T-cell (primary cell): ENCODE measurements at regions not wholly inside any gene's neighbourhood (a gene's known extent, or its start where the extent isn't known, plus 50 kb on each side); places are given as distances from the start of the nearest gene placed in this dataset.

Experiments
- ATAC-seq, 4 experiments: fragments of 200-7000 bp in 3 of 4; fragments of 150-1000 bp in 1 of 4; cut with Tn5 transposase; replicated peaks in 1 of 4; 1 replicate in 3 of 4; 2 replicates in 1 of 4; pipeline ENCODE4 v1.10.0; 2021; ENCODE audit warnings: moderate library complexity in 3 of 4, mild to moderate bottlenecking in 2 of 4, moderate number of reproducible peaks in 1 of 4
- CTCF ChIA-PET, 2 donors: fragments of 300-600 bp; sonication (Branson Sonifier 250); formaldehyde crosslinking; loops; one replicate each; lab custom pipeline; 2022; ENCODE audit warnings: antibody characterized with exemption in 2 of 2; lab: Charles Lee
- POLR2A ChIA-PET, 2 donors: fragments of 300-600 bp; sonication (Branson Sonifier 250); formaldehyde crosslinking; loops; one replicate each; lab custom pipeline; 2022; ENCODE audit warnings: antibody characterized with exemption in 2 of 2; lab: Charles Lee
- DNase-seq, 35 experiments: peaks; one replicate each; pipeline versions ENCODE4 v3.0.0 to v3.0.0-alpha.2; 2013 to 2023
- H3K27ac ChIP-seq: one replicate; pipeline ENCODE4 v1.5.1; 2013; ENCODE audit warnings: low read length
- H3K27me3 ChIP-seq, 2 experiments: replicated peaks in 1 of 2; 1 replicate in 1 of 2; 2 replicates in 1 of 2; pipeline versions ENCODE4 v1.6.1 to v1.7.0; 2013; ENCODE audit warnings: low read length in 1 of 2, mixed read lengths in 1 of 2; ENCODE audit not compliant: control insufficient read depth in 2 of 2, insufficient read depth in 2 of 2; ENCODE audit errors: extremely low read depth in 1 of 2
- H3K36me3 ChIP-seq, 2 donors: 1 replicate in 1 of 2; 2 replicates in 1 of 2; pipeline versions ENCODE4 v1.6.1 to v1.7.0; 2013; ENCODE audit warnings: low read length in 1 of 2; ENCODE audit not compliant: control insufficient read depth in 2 of 2, insufficient read depth in 1 of 2; ENCODE audit errors: extremely low read depth in 1 of 2
- H3K4me1 ChIP-seq, 2 experiments: 1 replicate in 1 of 2; 2 replicates in 1 of 2; pipeline versions ENCODE4 v1.6.1 to v1.7.0; 2013; ENCODE audit warnings: low read length in 2 of 2, mixed read lengths in 1 of 2; ENCODE audit not compliant: insufficient read depth in 2 of 2, control insufficient read depth in 1 of 2; ENCODE audit errors: extremely low read depth in 1 of 2
- H3K4me3 ChIP-seq, 2 donors: 1 replicate in 1 of 2; 2 replicates in 1 of 2; pipeline versions ENCODE4 v1.5.1 to v1.7.0; 2013; ENCODE audit warnings: mild to moderate bottlenecking in 2 of 2, low read length in 1 of 2, moderate library complexity in 1 of 2; ENCODE audit not compliant: control insufficient read depth in 1 of 2; ENCODE audit errors: extremely low read depth in 1 of 2
- H3K9me3 ChIP-seq: 2 replicates; pipeline ENCODE4 v1.7.0; 2013
- H3K27ac Mint-ChIP-seq, 2 donors: one replicate each; pipeline ENCODE4 v1.8.0; 2020 to 2021; ENCODE audit warnings: mild to moderate bottlenecking in 2 of 2, mixed read lengths in 2 of 2
- H3K27me3 Mint-ChIP-seq, 2 donors: one replicate each; pipeline ENCODE4 v1.8.0; 2021 to 2022; ENCODE audit warnings: mixed read lengths in 2 of 2
- H3K36me3 Mint-ChIP-seq: one replicate; pipeline ENCODE4 v1.8.0; 2021; ENCODE audit warnings: mixed read lengths
- H3K4me1 Mint-ChIP-seq, 3 donors: one replicate each; pipeline ENCODE4 v1.8.0; 2020 to 2022; ENCODE audit warnings: mixed read lengths in 3 of 3, mild to moderate bottlenecking in 1 of 3
- H3K4me3 Mint-ChIP-seq, 3 donors: one replicate each; pipeline ENCODE4 v1.8.0; 2020 to 2022; ENCODE audit warnings: mild to moderate bottlenecking in 3 of 3, mixed read lengths in 3 of 3, moderate library complexity in 3 of 3
- H3K9me3 Mint-ChIP-seq, 3 donors: one replicate each; pipeline ENCODE4 v1.8.0; 2020 to 2022; ENCODE audit warnings: mixed read lengths in 3 of 3
- WGBS: methylation state at CpG from one replicate; pipeline ENCODE4 v1.1.5; 2013; ENCODE audit warnings: missing lambda C conversion rate; ENCODE audit not compliant: insufficient coverage; 5-methylcytosine and 5-hydroxymethylcytosine counted together

DNA sequence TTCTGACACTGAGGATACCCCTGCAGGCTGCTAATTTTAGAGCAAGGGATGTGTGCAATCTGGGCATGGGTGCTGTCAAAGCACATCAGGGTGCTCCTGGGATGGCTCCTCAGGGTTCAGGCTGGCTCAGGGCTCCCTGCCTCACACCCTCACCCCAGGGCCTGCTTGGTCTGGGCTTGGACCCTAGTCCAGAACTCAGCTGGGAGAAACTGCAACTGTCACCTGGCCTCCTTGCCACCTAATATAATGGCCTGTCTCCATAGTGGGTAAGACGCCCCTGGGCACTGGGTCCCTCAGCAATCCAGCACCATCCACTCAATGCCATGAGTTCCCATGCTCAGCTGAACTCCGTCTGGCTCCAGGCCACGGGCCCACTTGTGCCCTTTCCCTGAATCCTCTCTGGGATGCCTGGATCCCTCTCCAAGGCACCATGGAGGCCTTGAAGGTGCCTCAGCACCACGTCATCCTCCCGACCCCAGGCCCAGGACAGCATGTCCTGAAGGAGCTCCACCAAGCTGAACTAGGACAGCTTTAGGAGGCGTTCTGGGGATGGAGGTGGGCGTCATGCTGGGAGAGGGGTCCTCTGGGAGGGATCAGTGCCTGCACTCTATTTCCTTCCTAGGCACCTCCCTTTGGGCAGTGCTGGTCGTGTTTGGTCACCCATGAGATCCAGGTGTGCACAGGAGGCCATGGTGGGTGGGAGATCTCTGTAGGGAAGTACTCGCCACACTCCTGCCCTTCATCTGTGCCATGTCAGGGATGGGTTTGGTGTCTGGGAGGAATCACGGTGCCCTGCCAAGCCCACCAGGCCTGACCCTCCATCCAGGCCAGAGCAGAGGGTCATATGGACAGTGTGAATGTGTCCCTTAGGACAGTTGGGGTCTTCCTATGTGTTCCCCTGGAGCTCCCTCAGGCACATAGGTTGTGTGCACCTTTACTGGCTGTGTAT, 1688.4 kb downstream of the TP53TG3F start:
- WGBS = 52% methylated on average over 3 of the region's 10 CpGs
- Histone ChIP-seq H3K36me3 (no peaks in the 10 kb centered on the region), H3K4me1 (no peaks in the 10 kb centered on the region), H3K27ac (no peak overlapping the region), H3K4me3 (no peak overlapping the region), H3K9me3 (no peaks in the 10 kb centered on the region), H3K27me3 (no peaks in the 10 kb centered on the region)
- DNase-seq = no peak
- H3K36me3 Mint-ChIP-seq = no peaks in the 10 kb centered on the region
- POLR2A ChIA-PET = no interaction called here
- no peaks in the 10 kb centered on the region for H3K4me1 Mint-ChIP-seq
- CTCF ChIA-PET = no interaction called here
- H3K9me3 Mint-ChIP-seq = peaks cover 14 to 25% (median 18%) of the 10 kb centered on the region in 3 donors
- ATAC-seq = no peak
- H3K27ac Mint-ChIP-seq = no peak overlapping the region
- H3K27me3 Mint-ChIP-seq = no peaks in the 10 kb centered on the region
- H3K4me3 Mint-ChIP-seq = no peak overlapping the region

DNA sequence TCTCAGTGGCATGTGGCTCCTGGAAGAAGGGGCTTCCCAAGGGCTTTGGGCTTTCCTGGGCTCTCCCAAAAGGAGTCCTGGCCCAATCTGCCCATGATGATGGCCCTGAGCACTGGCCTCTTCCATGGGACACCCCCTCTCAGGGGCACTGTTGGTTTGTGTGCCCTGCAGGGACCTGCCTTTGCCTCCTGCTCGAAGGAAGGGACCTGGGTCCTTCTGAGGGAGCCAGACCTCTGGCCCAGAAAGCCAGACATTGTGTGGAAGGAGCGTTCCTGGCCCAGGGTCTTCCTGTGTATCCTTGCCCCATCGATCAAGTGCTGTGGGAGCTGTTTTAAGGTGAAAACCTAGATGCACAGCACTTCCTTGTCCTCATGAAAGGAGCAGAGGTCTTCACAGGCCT, 1689.3 kb downstream of the TP53TG3F start:
- CTCF ChIA-PET = no interaction called here
- H3K9me3 ChIP-seq = no peaks in the 10 kb centered on the region
- H3K4me3 ChIP-seq = no peak overlapping the region
- H3K9me3 Mint-ChIP-seq = peaks cover 14 to 28% (median 18%) of the 10 kb centered on the region in 3 donors
- H3K27me3 Mint-ChIP-seq = no peaks in the 10 kb centered on the region
- no peaks in the 10 kb centered on the region for H3K36me3 ChIP-seq
- H3K36me3 Mint-ChIP-seq = no peaks in the 10 kb centered on the region
- no peak overlapping the region for H3K4me3 Mint-ChIP-seq
- DNase-seq = no peak
- H3K27me3 ChIP-seq = no peaks in the 10 kb centered on the region
- H3K4me1 ChIP-seq = no peaks in the 10 kb centered on the region
- no peak overlapping the region for H3K27ac Mint-ChIP-seq
- H3K27ac ChIP-seq = no peak overlapping the region
- 47% methylated on average over 2 of the region's 3 CpGs for WGBS
- no peak for ATAC-seq
- H3K4me1 Mint-ChIP-seq = no peaks in the 10 kb centered on the region
- POLR2A ChIA-PET = no interaction called here

DNA sequence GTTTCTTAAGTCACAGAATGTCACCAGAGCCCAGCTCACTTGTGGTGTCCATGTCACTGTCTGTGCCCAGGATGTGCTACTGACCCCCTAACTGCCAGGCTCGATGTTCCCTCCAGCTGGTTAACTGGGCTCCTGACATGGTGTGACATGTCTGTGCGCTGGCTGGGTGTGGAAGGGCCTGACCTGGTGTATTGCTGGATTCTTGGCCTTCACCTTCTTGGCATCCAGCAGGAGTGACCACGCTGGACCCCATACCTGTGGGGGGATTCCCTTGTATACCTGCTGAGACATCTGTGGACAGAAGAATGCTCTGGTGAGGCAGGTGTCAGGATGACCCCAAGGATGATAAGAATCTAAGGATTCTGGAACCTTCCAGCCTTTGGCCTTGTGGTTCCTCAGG, 1690.1 kb downstream of the TP53TG3F start:
- 52% methylated on average over 3 of the region's 3 CpGs for WGBS
- no peak for DNase-seq
- H3K9me3 ChIP-seq = no peaks in the 10 kb centered on the region
- H3K4me3 ChIP-seq = no peak overlapping the region
- no peak overlapping the region for H3K27ac Mint-ChIP-seq
- ATAC-seq = no peak
- H3K27me3 ChIP-seq = no peaks in the 10 kb centered on the region
- H3K4me1 ChIP-seq = no peaks in the 10 kb centered on the region
- no peaks in the 10 kb centered on the region for H3K36me3 Mint-ChIP-seq
- H3K4me1 Mint-ChIP-seq = no peaks in the 10 kb centered on the region
- H3K9me3 Mint-ChIP-seq = peaks cover 11 to 30% (median 15%) of the 10 kb centered on the region in 3 donors
- no peaks in the 10 kb centered on the region for H3K36me3 ChIP-seq
- H3K27me3 Mint-ChIP-seq = no peaks in the 10 kb centered on the region
- H3K4me3 Mint-ChIP-seq = no peak overlapping the region
- H3K27ac ChIP-seq = no peak overlapping the region
- CTCF ChIA-PET = no interaction called here
- POLR2A ChIA-PET = no interaction called here

DNA sequence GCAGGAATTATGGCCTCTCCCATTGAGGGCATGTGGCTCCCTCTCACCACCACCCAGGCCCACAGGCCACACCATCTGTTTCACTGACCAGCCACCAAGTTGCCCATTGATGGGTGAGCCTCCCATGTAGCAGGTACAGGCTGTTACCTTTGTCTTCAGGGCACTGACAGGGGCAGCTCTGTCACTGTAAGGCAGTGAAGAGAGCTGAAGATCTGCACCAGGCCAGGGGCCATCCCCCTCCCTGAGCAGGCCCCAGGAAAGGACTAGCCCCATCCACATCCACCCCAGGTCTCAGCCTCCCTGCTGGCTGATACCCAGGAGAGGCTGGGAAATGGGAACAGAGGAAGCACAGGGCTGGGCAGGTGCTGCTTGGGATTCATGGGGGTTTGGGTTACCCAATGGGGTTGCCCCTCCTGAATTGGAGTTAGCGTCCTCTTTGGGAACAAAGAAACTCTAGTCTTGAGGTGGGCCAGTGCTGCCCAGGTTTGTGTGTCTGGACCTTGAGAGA, 1691.4 kb downstream of the TP53TG3F start:
- Mint-ChIP-seq H3K4me1 (no peaks in the 10 kb centered on the region), H3K4me3 (no peak overlapping the region), H3K9me3 (peaks cover 11 to 38% (median 17%) of the 10 kb centered on the region in 3 donors), H3K27me3 (no peaks in the 10 kb centered on the region), H3K36me3 (no peaks in the 10 kb centered on the region), H3K27ac (no peak overlapping the region)
- Histone ChIP-seq H3K36me3 (no peaks in the 10 kb centered on the region), H3K27me3 (no peaks in the 10 kb centered on the region), H3K27ac (no peak overlapping the region), H3K9me3 (no peaks in the 10 kb centered on the region), H3K4me1 (no peaks in the 10 kb centered on the region), H3K4me3 (no peak overlapping the region)
- 100% methylated on average over 1 of the region's 1 CpG for WGBS
- DNase-seq (no peak), ATAC-seq (no peak)
- POLR2A ChIA-PET = no interaction called here
- CTCF ChIA-PET = no interaction called here

DNA sequence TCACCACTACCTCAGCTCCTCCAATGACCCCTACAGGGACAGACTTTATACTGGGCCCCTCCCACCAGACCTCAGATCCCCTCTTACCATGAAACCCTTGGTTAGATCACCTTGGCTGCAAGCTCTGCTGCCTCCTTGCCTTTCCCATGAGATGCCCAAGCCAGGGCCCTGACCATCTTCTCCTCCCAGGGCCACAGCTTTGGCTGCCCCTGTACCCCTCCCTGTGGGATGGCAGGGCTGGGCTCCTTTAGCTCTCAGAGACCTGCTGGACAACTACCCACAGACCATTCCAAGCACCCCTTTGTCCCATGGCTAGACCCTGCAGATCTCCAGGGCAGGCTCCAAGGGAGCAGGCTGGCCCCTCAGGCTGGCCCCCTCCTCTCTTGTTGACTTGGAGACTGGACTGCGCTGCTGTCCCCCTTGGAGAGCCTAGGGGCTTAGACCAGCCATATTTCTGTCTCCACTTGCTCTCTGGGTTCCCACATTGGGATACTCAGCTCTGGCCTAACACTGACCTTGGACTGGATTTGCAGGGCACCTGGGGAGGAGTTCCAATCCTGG, 1692.7 kb downstream of the TP53TG3F start:
- no peaks in the 10 kb centered on the region for H3K27me3 ChIP-seq
- peaks cover 19 to 49% (median 24%) of the 10 kb centered on the region in 3 donors for H3K9me3 Mint-ChIP-seq
- no peaks in the 10 kb centered on the region for H3K9me3 ChIP-seq
- no peak overlapping the region for H3K27ac Mint-ChIP-seq
- no peaks in the 10 kb centered on the region for H3K27me3 Mint-ChIP-seq
- no peak for DNase-seq
- H3K36me3 ChIP-seq = no peaks in the 10 kb centered on the region
- no peak overlapping the region for H3K27ac ChIP-seq
- H3K36me3 Mint-ChIP-seq = no peaks in the 10 kb centered on the region
- WGBS = no CpG with 5 or more reads among the region's 1 CpG
- no peak overlapping the region for H3K4me3 ChIP-seq
- ATAC-seq = no peak
- no peak overlapping the region for H3K4me3 Mint-ChIP-seq
- ChIA-PET POLR2A (no interaction called here), CTCF (no interaction called here)
- H3K4me1 ChIP-seq = no peaks in the 10 kb centered on the region
- H3K4me1 Mint-ChIP-seq = no peaks in the 10 kb centered on the region

DNA sequence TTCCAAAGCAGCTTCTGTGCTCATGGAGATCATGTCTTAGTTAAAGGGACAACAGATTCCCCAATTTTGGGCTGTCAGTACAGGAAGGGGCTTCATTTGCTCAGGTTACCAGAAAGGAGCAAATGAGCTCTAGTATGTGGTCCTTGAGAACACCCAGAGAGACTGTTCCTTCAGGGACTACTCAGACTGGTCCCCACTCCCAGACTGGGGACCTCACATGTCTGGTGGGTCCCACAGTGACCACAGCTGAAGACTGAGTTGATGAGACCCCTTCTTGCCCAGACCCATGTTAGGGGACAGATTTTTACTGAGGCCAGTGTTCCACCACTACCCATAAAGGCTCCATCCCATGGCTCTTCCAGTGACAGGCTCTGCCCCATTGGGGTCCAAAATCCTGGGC, 1695.2 kb downstream of the TP53TG3F start:
- Mint-ChIP-seq H3K36me3 (no peaks in the 10 kb centered on the region), H3K4me3 (no peak overlapping the region), H3K27me3 (no peaks in the 10 kb centered on the region), H3K27ac (no peak overlapping the region), H3K4me1 (no peaks in the 10 kb centered on the region), H3K9me3 (peaks cover 21 to 54% (median 30%) of the 10 kb centered on the region in 3 donors)
- Histone ChIP-seq H3K36me3 (no peaks in the 10 kb centered on the region), H3K27me3 (no peaks in the 10 kb centered on the region), H3K4me3 (no peak overlapping the region), H3K27ac (no peak overlapping the region), H3K9me3 (no peaks in the 10 kb centered on the region), H3K4me1 (no peaks in the 10 kb centered on the region)
- ATAC-seq (no peak), DNase-seq (no peak)
- ChIA-PET CTCF (no interaction called here), POLR2A (no interaction called here)
